ENCODE measurements at regions not wholly inside any gene's neighbourhood (a gene's known extent, or its start where the extent isn't known, plus 50 kb on each side); places are given as distances from the start of the nearest gene placed in this dataset.

DNA sequence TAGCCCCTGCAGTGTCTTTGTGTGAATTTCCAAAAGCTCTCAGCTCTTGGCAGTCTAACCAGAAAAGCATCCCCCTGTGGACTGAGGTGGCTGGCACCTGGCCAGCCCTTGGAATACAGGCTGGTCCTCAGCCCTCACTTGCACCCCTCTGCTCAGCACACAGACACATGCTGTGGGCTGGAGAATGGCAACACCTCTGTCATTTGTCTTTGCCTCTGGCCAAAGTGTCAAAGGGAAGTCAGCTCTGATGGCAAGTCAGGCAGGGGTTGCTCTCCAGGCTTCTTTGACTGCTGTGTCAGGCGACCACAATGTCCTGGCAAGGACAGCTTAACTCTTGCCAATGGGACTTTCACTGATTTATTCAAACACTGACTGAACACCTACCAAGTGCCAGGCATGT, 724.8 kb downstream of the INHBA start:
- Histone ChIP-seq H3K4me2 (no peak overlapping the region), H3K4me3 (no peak overlapping the region), H3K27ac (no peak overlapping the region), H3K9me3 (no peaks in the 10 kb centered on the region), H3K4me1 (no peaks in the 10 kb centered on the region)
- DNase-seq (ENCODE audit: low read depth in 1 of 2, low spot score in 1 of 2) (no peak), ATAC-seq (no peak), FAIRE-seq (no peak)
- ChIA-PET POLR2A (no interaction called here), CTCF (no interaction called here)
- TF ChIP-seq, protein P1, sequence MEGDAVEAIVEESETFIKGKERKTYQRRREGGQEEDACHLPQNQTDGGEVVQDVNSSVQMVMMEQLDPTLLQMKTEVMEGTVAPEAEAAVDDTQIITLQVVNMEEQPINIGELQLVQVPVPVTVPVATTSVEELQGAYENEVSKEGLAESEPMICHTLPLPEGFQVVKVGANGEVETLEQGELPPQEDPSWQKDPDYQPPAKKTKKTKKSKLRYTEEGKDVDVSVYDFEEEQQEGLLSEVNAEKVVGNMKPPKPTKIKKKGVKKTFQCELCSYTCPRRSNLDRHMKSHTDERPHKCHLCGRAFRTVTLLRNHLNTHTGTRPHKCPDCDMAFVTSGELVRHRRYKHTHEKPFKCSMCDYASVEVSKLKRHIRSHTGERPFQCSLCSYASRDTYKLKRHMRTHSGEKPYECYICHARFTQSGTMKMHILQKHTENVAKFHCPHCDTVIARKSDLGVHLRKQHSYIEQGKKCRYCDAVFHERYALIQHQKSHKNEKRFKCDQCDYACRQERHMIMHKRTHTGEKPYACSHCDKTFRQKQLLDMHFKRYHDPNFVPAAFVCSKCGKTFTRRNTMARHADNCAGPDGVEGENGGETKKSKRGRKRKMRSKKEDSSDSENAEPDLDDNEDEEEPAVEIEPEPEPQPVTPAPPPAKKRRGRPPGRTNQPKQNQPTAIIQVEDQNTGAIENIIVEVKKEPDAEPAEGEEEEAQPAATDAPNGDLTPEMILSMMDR (IDR thresholded peaks at IDR 0.05), result no peak
- no peak for TF ChIP-seq GATA3 (IDR thresholded peaks at IDR 0.05; ENCODE audit: borderline replicate concordance)
- no peak for TF ChIP-seq HEYL (CRISPR knock-in tag; IDR thresholded peaks at IDR 0.05)
- no peak for TF ChIP-seq ESRRA (IDR thresholded peaks at IDR 0.05; ENCODE audit: borderline replicate concordance, low read length)
- no peak for TF ChIP-seq EHF (CRISPR knock-in tag; IDR thresholded peaks at IDR 0.05)
- TF ChIP-seq, protein P2, sequence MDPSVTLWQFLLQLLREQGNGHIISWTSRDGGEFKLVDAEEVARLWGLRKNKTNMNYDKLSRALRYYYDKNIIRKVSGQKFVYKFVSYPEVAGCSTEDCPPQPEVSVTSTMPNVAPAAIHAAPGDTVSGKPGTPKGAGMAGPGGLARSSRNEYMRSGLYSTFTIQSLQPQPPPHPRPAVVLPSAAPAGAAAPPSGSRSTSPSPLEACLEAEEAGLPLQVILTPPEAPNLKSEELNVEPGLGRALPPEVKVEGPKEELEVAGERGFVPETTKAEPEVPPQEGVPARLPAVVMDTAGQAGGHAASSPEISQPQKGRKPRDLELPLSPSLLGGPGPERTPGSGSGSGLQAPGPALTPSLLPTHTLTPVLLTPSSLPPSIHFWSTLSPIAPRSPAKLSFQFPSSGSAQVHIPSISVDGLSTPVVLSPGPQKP (IDR thresholded peaks at IDR 0.05; ENCODE audit: low read depth, low read length), result no peak
- WGBS (ENCODE audit: missing lambda C conversion rate), result 0% methylated on average over 1 of the region's 1 CpG

DNA sequence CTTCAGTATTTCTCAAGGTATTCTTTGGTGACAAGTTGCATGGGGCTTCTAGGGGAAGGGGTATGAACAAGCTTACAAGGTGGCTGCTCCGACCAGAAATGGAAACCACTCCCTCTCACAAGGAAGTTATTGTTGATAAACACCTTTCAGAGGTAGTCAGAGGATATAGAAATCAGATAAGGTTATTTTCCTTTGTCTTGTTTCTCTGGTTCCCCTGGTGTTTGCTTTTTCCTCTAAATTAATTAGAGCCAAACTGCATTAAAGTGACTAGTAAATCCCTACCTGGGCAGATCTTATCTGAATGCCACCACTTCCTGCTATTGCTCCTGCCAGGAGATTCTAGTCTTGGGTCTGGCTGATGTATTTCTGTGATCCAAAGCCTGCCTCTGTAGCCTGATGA, 725.4 kb downstream of the INHBA start:
- Histone ChIP-seq H3K27ac (no peak overlapping the region), H3K4me1 (no peaks in the 10 kb centered on the region), H3K9me3 (no peaks in the 10 kb centered on the region), H3K4me2 (no peak overlapping the region), H3K4me3 (no peak overlapping the region)
- no peak for FAIRE-seq
- TF ChIP-seq NFE2L2 (conservative IDR thresholded peaks at IDR 0.05; ENCODE audit: low read length) (no peak), JUNB (IDR thresholded peaks at IDR 0.05) (no peak), TP53 (CRISPR knock-in tag; IDR thresholded peaks at IDR 0.05) (no peak), POLR2AphosphoS2 (conservative IDR thresholded peaks at IDR 0.05; ENCODE audit: low read length) (no peak), KDM1A (IDR thresholded peaks at IDR 0.05; ENCODE audit: low read depth) (no peak), PHF8 (IDR thresholded peaks at IDR 0.05; ENCODE audit: borderline replicate concordance, low read depth) (no peak), NPAS2 (CRISPR knock-in tag; IDR thresholded peaks at IDR 0.05; ENCODE audit: borderline replicate concordance) (no peak), ZSCAN20 (CRISPR knock-in tag; IDR thresholded peaks at IDR 0.05) (no peak)
- TF ChIP-seq, protein P3, sequence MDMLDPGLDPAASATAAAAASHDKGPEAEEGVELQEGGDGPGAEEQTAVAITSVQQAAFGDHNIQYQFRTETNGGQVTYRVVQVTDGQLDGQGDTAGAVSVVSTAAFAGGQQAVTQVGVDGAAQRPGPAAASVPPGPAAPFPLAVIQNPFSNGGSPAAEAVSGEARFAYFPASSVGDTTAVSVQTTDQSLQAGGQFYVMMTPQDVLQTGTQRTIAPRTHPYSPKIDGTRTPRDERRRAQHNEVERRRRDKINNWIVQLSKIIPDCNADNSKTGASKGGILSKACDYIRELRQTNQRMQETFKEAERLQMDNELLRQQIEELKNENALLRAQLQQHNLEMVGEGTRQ (IDR thresholded peaks at IDR 0.05), result no peak
- TF ChIP-seq, protein P4, sequence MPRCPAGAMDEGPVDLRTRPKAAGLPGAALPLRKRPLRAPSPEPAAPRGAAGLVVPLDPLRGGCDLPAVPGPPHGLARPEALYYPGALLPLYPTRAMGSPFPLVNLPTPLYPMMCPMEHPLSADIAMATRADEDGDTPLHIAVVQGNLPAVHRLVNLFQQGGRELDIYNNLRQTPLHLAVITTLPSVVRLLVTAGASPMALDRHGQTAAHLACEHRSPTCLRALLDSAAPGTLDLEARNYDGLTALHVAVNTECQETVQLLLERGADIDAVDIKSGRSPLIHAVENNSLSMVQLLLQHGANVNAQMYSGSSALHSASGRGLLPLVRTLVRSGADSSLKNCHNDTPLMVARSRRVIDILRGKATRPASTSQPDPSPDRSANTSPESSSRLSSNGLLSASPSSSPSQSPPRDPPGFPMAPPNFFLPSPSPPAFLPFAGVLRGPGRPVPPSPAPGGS (IDR thresholded peaks at IDR 0.05), result no peak
- TF ChIP-seq, protein P5, sequence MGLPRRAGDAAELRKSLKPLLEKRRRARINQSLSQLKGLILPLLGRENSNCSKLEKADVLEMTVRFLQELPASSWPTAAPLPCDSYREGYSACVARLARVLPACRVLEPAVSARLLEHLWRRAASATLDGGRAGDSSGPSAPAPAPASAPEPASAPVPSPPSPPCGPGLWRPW (IDR thresholded peaks at IDR 0.05), result no peak
- no peak for DNase-seq (ENCODE audit: low read depth in 1 of 2, low spot score in 1 of 2)
- CTCF ChIA-PET, result interaction anchor here (1.4 kb wide), 1 partner anchor 26 kb away, joined by 3 read pairs; no protein-coding TSS in a partner anchor
- POLR2A ChIA-PET, result no interaction called here
- WGBS (ENCODE audit: missing lambda C conversion rate), result 0% methylated on average over 1 of the region's 1 CpG
- ATAC-seq, result no peak

DNA sequence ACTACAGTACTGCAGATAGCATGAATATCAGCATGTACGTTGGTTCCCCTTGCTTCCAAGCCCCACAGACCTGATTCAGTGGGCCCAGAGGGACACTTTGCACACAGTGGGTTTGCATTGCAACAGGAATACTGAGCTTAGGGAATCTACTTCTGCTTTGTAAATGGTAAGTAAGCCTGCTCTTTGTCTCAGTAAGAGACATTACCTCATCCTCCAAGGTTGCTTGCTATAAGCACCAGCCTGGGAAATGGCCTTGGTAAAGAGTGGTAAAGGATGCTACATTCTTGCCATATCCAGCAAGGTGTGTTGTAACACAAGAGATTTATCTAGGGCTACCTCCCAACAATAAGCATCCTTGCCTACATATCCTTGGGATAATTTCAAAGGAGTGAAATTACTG, 730.5 kb downstream of the INHBA start:
- Histone ChIP-seq H3K9me3 (no peaks in the 10 kb centered on the region), H3K4me3 (no peak overlapping the region), H3K27ac (no peak overlapping the region), H3K4me2 (no peak overlapping the region), H3K4me1 (no peaks in the 10 kb centered on the region)
- FAIRE-seq (no peak), ATAC-seq (no peak), DNase-seq (ENCODE audit: low read depth in 1 of 2, low spot score in 1 of 2) (no peak)
- WGBS (ENCODE audit: missing lambda C conversion rate), result 0% methylated on average over 1 of the region's 1 CpG
- ChIA-PET CTCF (no interaction called here), POLR2A (no interaction called here)
- TF ChIP-seq RNF2 (IDR thresholded peaks at IDR 0.05; ENCODE audit: borderline replicate concordance, low read depth), result no peak
- no peak for TF ChIP-seq NPAS2 (CRISPR knock-in tag; IDR thresholded peaks at IDR 0.05; ENCODE audit: borderline replicate concordance)
- TF ChIP-seq ZFP36 (IDR thresholded peaks at IDR 0.05; ENCODE audit: borderline replicate concordance, partially characterized antibody), result no peak
- TF ChIP-seq, protein P6, sequence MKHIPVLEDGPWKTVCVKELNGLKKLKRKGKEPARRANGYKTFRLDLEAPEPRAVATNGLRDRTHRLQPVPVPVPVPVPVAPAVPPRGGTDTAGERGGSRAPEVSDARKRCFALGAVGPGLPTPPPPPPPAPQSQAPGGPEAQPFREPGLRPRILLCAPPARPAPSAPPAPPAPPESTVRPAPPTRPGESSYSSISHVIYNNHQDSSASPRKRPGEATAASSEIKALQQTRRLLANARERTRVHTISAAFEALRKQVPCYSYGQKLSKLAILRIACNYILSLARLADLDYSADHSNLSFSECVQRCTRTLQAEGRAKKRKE (CRISPR knock-in tag; IDR thresholded peaks at IDR 0.05; ENCODE audit: low read depth), result no peak
- TF ChIP-seq EHF (CRISPR knock-in tag; IDR thresholded peaks at IDR 0.05), result no peak
- no peak for TF ChIP-seq ZC3H11A (IDR thresholded peaks at IDR 0.05)
- TF ChIP-seq CBX2 (IDR thresholded peaks at IDR 0.05; ENCODE audit: borderline replicate concordance, low read depth), result no peak
- no peak for TF ChIP-seq RCOR1 (IDR thresholded peaks at IDR 0.05; ENCODE audit: low read depth, low read length)
- TF ChIP-seq, protein P7, sequence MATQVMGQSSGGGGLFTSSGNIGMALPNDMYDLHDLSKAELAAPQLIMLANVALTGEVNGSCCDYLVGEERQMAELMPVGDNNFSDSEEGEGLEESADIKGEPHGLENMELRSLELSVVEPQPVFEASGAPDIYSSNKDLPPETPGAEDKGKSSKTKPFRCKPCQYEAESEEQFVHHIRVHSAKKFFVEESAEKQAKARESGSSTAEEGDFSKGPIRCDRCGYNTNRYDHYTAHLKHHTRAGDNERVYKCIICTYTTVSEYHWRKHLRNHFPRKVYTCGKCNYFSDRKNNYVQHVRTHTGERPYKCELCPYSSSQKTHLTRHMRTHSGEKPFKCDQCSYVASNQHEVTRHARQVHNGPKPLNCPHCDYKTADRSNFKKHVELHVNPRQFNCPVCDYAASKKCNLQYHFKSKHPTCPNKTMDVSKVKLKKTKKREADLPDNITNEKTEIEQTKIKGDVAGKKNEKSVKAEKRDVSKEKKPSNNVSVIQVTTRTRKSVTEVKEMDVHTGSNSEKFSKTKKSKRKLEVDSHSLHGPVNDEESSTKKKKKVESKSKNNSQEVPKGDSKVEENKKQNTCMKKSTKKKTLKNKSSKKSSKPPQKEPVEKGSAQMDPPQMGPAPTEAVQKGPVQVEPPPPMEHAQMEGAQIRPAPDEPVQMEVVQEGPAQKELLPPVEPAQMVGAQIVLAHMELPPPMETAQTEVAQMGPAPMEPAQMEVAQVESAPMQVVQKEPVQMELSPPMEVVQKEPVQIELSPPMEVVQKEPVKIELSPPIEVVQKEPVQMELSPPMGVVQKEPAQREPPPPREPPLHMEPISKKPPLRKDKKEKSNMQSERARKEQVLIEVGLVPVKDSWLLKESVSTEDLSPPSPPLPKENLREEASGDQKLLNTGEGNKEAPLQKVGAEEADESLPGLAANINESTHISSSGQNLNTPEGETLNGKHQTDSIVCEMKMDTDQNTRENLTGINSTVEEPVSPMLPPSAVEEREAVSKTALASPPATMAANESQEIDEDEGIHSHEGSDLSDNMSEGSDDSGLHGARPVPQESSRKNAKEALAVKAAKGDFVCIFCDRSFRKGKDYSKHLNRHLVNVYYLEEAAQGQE (IDR thresholded peaks at IDR 0.05), result no peak

All from A549 (cell line).